DND-41 (cell line): ENCODE measurements at regions not wholly inside any gene's neighbourhood (a gene's known extent, or its start where the extent isn't known, plus 50 kb on each side); places are given as distances from the start of the nearest gene placed in this dataset.

Experiments
- ATAC-seq: fragments of 200-7000 bp; cut with Tn5 transposase; 3 replicates; pipeline ENCODE4 v1.9.1; 2021; ENCODE audit warnings: low read depth; ENCODE audit not compliant: insufficient read depth
- DNase-seq: peaks from one replicate; pipeline ENCODE4 v3.0.0-alpha.2; 2020
- H2AFZ ChIP-seq: 2 replicates; pipeline ENCODE4 v1.6.0; 2012; ENCODE audit warnings: low read depth, low read length
- H3K27ac ChIP-seq: 2 replicates; pipeline ENCODE4 v1.5.1; 2012; ENCODE audit warnings: low read length, inconsistent platforms
- H3K27me3 ChIP-seq: fragments of 200-600 bp; sonication (generic); 2 replicates; pipeline ENCODE4 v1.6.0; 2012; ENCODE audit warnings: low read length, mild to moderate bottlenecking, inconsistent platforms; ENCODE audit not compliant: insufficient read depth, poor library complexity
- H3K36me3 ChIP-seq: 2 replicates; pipeline ENCODE4 v1.5.1; 2012; ENCODE audit warnings: low read length, inconsistent platforms; ENCODE audit not compliant: insufficient read depth
- H3K4me1 ChIP-seq: 2 replicates; pipeline ENCODE4 v1.5.1; 2012; ENCODE audit warnings: mild to moderate bottlenecking, low read length; ENCODE audit not compliant: insufficient read depth
- H3K4me2 ChIP-seq: 2 replicates; pipeline ENCODE4 v1.6.0; 2012; ENCODE audit warnings: mild to moderate bottlenecking, moderate library complexity, low read length, inconsistent platforms; ENCODE audit not compliant: insufficient read depth
- H3K4me3 ChIP-seq, 2 experiments: fragments of 200-600 bp in 1 of 2; shearing (Covaris generic) in 1 of 2; 2 replicates each; pipeline ENCODE4 v1.5.1; 2012 to 2016; ENCODE audit warnings: inconsistent platforms in 2 of 2, low read length in 2 of 2, mild to moderate bottlenecking in 2 of 2, low read depth in 1 of 2, moderate library complexity in 1 of 2
- H3K79me2 ChIP-seq: 2 replicates; pipeline ENCODE4 v1.6.0; 2012; ENCODE audit warnings: low read length, inconsistent platforms; ENCODE audit not compliant: insufficient read depth
- H3K9ac ChIP-seq: 2 replicates; pipeline ENCODE4 v1.6.0; 2012; ENCODE audit warnings: low read depth, mild to moderate bottlenecking, inconsistent platforms, low read length, moderate library complexity
- H3K9me3 ChIP-seq: 2 replicates; pipeline ENCODE4 v1.5.1; 2012; ENCODE audit warnings: low read length, moderate library complexity, mild to moderate bottlenecking, inconsistent platforms; ENCODE audit not compliant: insufficient read depth, severe bottlenecking
- H4K20me1 ChIP-seq: 2 replicates; pipeline ENCODE4 v1.6.0; 2012; ENCODE audit warnings: low read length; ENCODE audit not compliant: insufficient read depth
- EZH2 ChIP-seq: IDR thresholded peaks from 3 replicates; pipeline ENCODE4 v1.6.1; 2012; ENCODE audit warnings: borderline replicate concordance, low read depth, mild to moderate bottlenecking, moderate library complexity, low read length, inconsistent platforms; ENCODE audit not compliant: severe bottlenecking
- TF ChIP-seq, protein P1 (sequence below): IDR thresholded peaks from 2 replicates; pipeline ENCODE4 v1.5.1; 2012; ENCODE audit warnings: borderline replicate concordance, low read length, moderate library complexity, mild to moderate bottlenecking; ENCODE audit not compliant: poor library complexity, severe bottlenecking; ENCODE audit errors: extremely low read depth

DNA sequence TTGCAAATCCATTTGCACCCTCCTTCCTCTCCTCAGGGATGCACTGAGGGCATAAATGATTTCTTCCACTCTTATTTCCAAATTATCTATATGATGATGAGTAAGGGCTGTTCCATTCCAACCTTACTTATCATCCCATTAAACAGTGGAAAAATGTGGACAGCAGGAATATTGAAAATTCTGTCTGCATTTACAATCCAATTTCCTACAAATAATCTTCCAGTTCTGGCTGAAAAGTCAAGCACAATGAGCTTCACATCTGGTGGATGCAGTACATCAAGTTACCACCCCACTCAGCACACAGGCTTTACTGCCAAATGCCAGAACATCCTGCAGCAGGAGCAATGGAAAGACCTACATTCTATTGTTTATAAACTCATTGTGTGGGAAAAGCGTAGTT lies 345.0 kb upstream of the STEAP1 start:
- Histone ChIP-seq H3K4me3 (no peak overlapping the region), H3K9ac (no peak overlapping the region), H3K27me3 (no peaks in the 10 kb centered on the region), H3K79me2 (no peaks in the 10 kb centered on the region), H3K36me3 (no peaks in the 10 kb centered on the region), H3K9me3 (no peaks in the 10 kb centered on the region), H3K27ac (no peak overlapping the region), H4K20me1 (no peaks in the 10 kb centered on the region), H2AFZ (no peak overlapping the region), H3K4me1 (no peaks in the 10 kb centered on the region), H3K4me2 (no peak overlapping the region)
- ATAC-seq = no peak
- TF ChIP-seq EZH2 = no peak
- TF ChIP-seq, protein P1, sequence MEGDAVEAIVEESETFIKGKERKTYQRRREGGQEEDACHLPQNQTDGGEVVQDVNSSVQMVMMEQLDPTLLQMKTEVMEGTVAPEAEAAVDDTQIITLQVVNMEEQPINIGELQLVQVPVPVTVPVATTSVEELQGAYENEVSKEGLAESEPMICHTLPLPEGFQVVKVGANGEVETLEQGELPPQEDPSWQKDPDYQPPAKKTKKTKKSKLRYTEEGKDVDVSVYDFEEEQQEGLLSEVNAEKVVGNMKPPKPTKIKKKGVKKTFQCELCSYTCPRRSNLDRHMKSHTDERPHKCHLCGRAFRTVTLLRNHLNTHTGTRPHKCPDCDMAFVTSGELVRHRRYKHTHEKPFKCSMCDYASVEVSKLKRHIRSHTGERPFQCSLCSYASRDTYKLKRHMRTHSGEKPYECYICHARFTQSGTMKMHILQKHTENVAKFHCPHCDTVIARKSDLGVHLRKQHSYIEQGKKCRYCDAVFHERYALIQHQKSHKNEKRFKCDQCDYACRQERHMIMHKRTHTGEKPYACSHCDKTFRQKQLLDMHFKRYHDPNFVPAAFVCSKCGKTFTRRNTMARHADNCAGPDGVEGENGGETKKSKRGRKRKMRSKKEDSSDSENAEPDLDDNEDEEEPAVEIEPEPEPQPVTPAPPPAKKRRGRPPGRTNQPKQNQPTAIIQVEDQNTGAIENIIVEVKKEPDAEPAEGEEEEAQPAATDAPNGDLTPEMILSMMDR = no peak
- no peak for DNase-seq

- no peak overlapping the region for H3K4me2 ChIP-seq
- ATAC-seq (no peak), DNase-seq (no peak)
- H3K4me1 ChIP-seq = no peaks in the 10 kb centered on the region
- H3K9ac ChIP-seq = no peak overlapping the region
- H3K36me3 ChIP-seq = no peaks in the 10 kb centered on the region
- TF ChIP-seq EZH2 = no peak
- TF ChIP-seq, protein P1 = no peak
- H3K27me3 ChIP-seq = no peaks in the 10 kb centered on the region
- no peaks in the 10 kb centered on the region for H3K9me3 ChIP-seq
- no peak overlapping the region for H3K27ac ChIP-seq
- no peaks in the 10 kb centered on the region for H3K79me2 ChIP-seq
- no peaks in the 10 kb centered on the region for H4K20me1 ChIP-seq
- no peak overlapping the region for H3K4me3 ChIP-seq
- no peak overlapping the region for H2AFZ ChIP-seq
These were observed 341.2 kb upstream of the STEAP1 start for GRCh38 chr7:89813081-89813480.

- Histone ChIP-seq H2AFZ (no peak overlapping the region), H3K9ac (no peak overlapping the region), H3K27me3 (no peaks in the 10 kb centered on the region), H3K36me3 (no peaks in the 10 kb centered on the region), H3K4me2 (no peak overlapping the region), H3K4me3 (no peak overlapping the region), H3K27ac (no peak overlapping the region), H3K9me3 (no peaks in the 10 kb centered on the region), H4K20me1 (no peaks in the 10 kb centered on the region), H3K79me2 (no peaks in the 10 kb centered on the region), H3K4me1 (no peaks in the 10 kb centered on the region)
- DNase-seq (no peak), ATAC-seq (no peak)
- no peak for TF ChIP-seq EZH2
- TF ChIP-seq, protein P1 = no peak
These were observed 328.1 kb upstream of the STEAP1 start for GRCh38 chr7:89826121-89826520.

GRCh38 chr7:89826557-89826956 lies 327.7 kb upstream of the STEAP1 start:
- Histone ChIP-seq H2AFZ (no peak overlapping the region), H3K36me3 (no peaks in the 10 kb centered on the region), H3K9me3 (no peaks in the 10 kb centered on the region), H3K27ac (no peak overlapping the region), H4K20me1 (no peaks in the 10 kb centered on the region), H3K27me3 (no peaks in the 10 kb centered on the region), H3K4me2 (no peak overlapping the region), H3K79me2 (no peaks in the 10 kb centered on the region), H3K9ac (no peak overlapping the region), H3K4me3 (no peak overlapping the region), H3K4me1 (no peaks in the 10 kb centered on the region)
- no peak for TF ChIP-seq EZH2
- TF ChIP-seq, protein P1 = no peak
- ATAC-seq (no peak), DNase-seq (no peak)
